HCT116 (cell line): ENCODE measurements at regions not wholly inside any gene's neighbourhood (a gene's known extent, or its start where the extent isn't known, plus 50 kb on each side); places are given as distances from the start of the nearest gene placed in this dataset.

ENCODE experiments used
- ATAC-seq: fragments of 200-7000 bp; cut with Tn5 transposase; 2 replicates; pipeline ENCODE4 v1.9.1; 2020; ENCODE audit warnings: mild to moderate bottlenecking, moderate library complexity
- BruUV-seq: library from RNA; stranded (reverse); fragments of 400-500 nt; replicated peaks from 2 replicates; lab custom pipeline; 2021; lab: Mats Ljungman, UMichigan
- CTCF ChIA-PET: fragments of 300-600 bp; sonication (Branson Sonifier 250); formaldehyde crosslinking; loops from one replicate; lab custom pipeline; 2021; ENCODE audit warnings: antibody characterized with exemption; lab: Charles Lee
- POLR2A ChIA-PET: fragments of 300-600, 350-600 bp; sonication (Branson Sonifier 250); formaldehyde crosslinking; loops from one replicate; lab custom pipeline; 2021; ENCODE audit warnings: antibody characterized with exemption; lab: Charles Lee
- RAD21 ChIA-PET, 2 experiments: fragments of 300-600 bp; sonication (Branson Sonifier 250); formaldehyde crosslinking; loops; one replicate each; lab custom pipeline; 2023; ENCODE audit warnings: low total read pairs in 2 of 2; ENCODE audit not compliant: uncharacterized antibody in 2 of 2, unreplicated experiment in 2 of 2, low non-redundant PET in 1 of 2; lab: Charles Lee
- DNase-seq: peaks from one replicate; pipeline ENCODE4 v3.0.0-alpha.2; 2010; ENCODE audit warnings: low read depth, low spot score
- H2AFZ ChIP-seq: fragments of 200-600 bp; shearing (Covaris generic), sonication (generic); 2 replicates; pipeline ENCODE4 v1.6.1; 2017; ENCODE audit warnings: low read depth, mixed run types, mixed read lengths, antibody characterized with exemption, low read length; ENCODE audit not compliant: poor library complexity, severe bottlenecking
- H3K27ac ChIP-seq: 2 replicates; pipeline ENCODE4 v1.5.1; 2012; ENCODE audit warnings: low read depth, low read length
- H3K27me3 ChIP-seq: fragments of 200-600 bp; sonication (generic); 2 replicates; pipeline ENCODE4 v1.6.1; 2016; ENCODE audit warnings: mixed run types, low read length, mixed read lengths; ENCODE audit not compliant: insufficient read depth
- H3K36me3 ChIP-seq, 2 experiments: fragments of 200-500 bp in 1 of 2; fragments of 200-600 bp in 1 of 2; sonication (Bioruptor generic) in 1 of 2; sonication (generic) in 1 of 2; 2 replicates each; pipeline versions ENCODE4 v1.5.1 to v1.6.1; 2014 to 2016; ENCODE audit warnings: low read length in 2 of 2, inconsistent platforms in 1 of 2, mixed read lengths in 1 of 2, mixed run types in 1 of 2; ENCODE audit not compliant: insufficient read depth in 2 of 2, control insufficient read depth in 1 of 2
- H3K4me1 ChIP-seq, 2 experiments: fragments of 200-600 bp in 1 of 2; sonication (generic) in 1 of 2; 2 replicates each; pipeline versions ENCODE4 v1.5.1 to v1.6.1; 2012 to 2017; ENCODE audit warnings: low read length in 2 of 2, inconsistent platforms in 1 of 2, mild to moderate bottlenecking in 1 of 2, mixed read lengths in 1 of 2, mixed run types in 1 of 2, moderate library complexity in 1 of 2; ENCODE audit not compliant: insufficient read depth in 2 of 2, control insufficient read depth in 1 of 2
- H3K4me2 ChIP-seq: fragments of 200-600 bp; sonication (generic); 2 replicates; pipeline ENCODE4 v1.6.1; 2017; ENCODE audit warnings: mixed run types, low read length, mixed read lengths
- H3K4me3 ChIP-seq, 2 experiments: fragments of 200-600 bp in 1 of 2; sonication (generic) in 1 of 2; replicated peaks in 1 of 2; 2 replicates each; pipeline ENCODE4 v1.5.1; 2011 to 2016; ENCODE audit warnings: low read length in 2 of 2, control low read depth in 1 of 2, low read depth in 1 of 2, mild to moderate bottlenecking in 1 of 2, mixed read lengths in 1 of 2, mixed run types in 1 of 2
- H3K79me2 ChIP-seq: fragments of 200-600 bp; sonication (generic); 2 replicates; pipeline ENCODE4 v1.6.1; 2017; ENCODE audit warnings: mild to moderate bottlenecking, mixed run types, low read length, moderate library complexity, mixed read lengths; ENCODE audit not compliant: insufficient read depth
- H3K9ac ChIP-seq: fragments of 200-600 bp; sonication (generic); 2 replicates; pipeline ENCODE4 v1.6.1; 2016; ENCODE audit warnings: low read length, mixed read lengths
- H3K9me2 ChIP-seq: fragments of 200-600 bp; sonication (generic), shearing (Covaris generic); 2 replicates; pipeline ENCODE4 v1.6.1; 2017; ENCODE audit warnings: mixed run types, mild to moderate bottlenecking, moderate library complexity; ENCODE audit not compliant: insufficient read depth
- H3K9me3 ChIP-seq, 2 experiments: fragments of 200-500 bp in 1 of 2; fragments of 200-600 bp in 1 of 2; sonication (Bioruptor generic) in 1 of 2; sonication (generic) in 1 of 2; 2 replicates each; pipeline ENCODE4 v1.6.1; 2014 to 2017; ENCODE audit warnings: low read length in 2 of 2, mixed read lengths in 2 of 2, inconsistent platforms in 1 of 2, low read depth in 1 of 2, mild to moderate bottlenecking in 1 of 2, mixed run types in 1 of 2, moderate library complexity in 1 of 2; ENCODE audit not compliant: control insufficient read depth in 1 of 2, insufficient read depth in 1 of 2
- H4K20me1 ChIP-seq: fragments of 200-600 bp; sonication (generic), shearing (Covaris generic); 2 replicates; pipeline ENCODE4 v1.6.1; 2017; ENCODE audit warnings: mixed run types, mild to moderate bottlenecking, moderate library complexity; ENCODE audit not compliant: insufficient read depth
- CBX3 ChIP-seq: IDR thresholded peaks from 2 replicates; pipeline ENCODE4 v1.6.1; 2012; ENCODE audit warnings: low read depth
- CEBPB ChIP-seq: IDR thresholded peaks from 2 replicates; pipeline ENCODE4 v1.6.1; 2012; ENCODE audit warnings: low read depth
- EGR1 ChIP-seq: IDR thresholded peaks from 2 replicates; pipeline ENCODE4 v1.6.1; 2012; ENCODE audit warnings: low read depth
- ELF1 ChIP-seq: IDR thresholded peaks from 2 replicates; pipeline ENCODE4 v1.6.1; 2012; ENCODE audit warnings: low read depth, borderline replicate concordance
- JUND ChIP-seq: IDR thresholded peaks from 2 replicates; pipeline ENCODE4 v1.6.1; 2012
- MAX ChIP-seq: IDR thresholded peaks from 2 replicates; pipeline ENCODE4 v1.6.1; 2012
- POLR2A ChIP-seq: IDR thresholded peaks from 2 replicates; pipeline ENCODE4 v1.7.0; 2011; ENCODE audit warnings: borderline replicate concordance; ENCODE audit not compliant: insufficient read depth, insufficient read length; ENCODE audit errors: extremely low read depth
- POLR2AphosphoS5 ChIP-seq: IDR thresholded peaks from 2 replicates; pipeline ENCODE4 v1.6.1; 2011; ENCODE audit warnings: mild to moderate bottlenecking, low read depth, low read length, moderate library complexity
- RAD21 ChIP-seq: IDR thresholded peaks from 2 replicates; pipeline ENCODE4 v1.6.1; 2012; ENCODE audit warnings: low read depth, mild to moderate bottlenecking
- SIN3A ChIP-seq: IDR thresholded peaks from 2 replicates; pipeline ENCODE4 v1.6.1; 2012; ENCODE audit warnings: low read depth
- SRF ChIP-seq: IDR thresholded peaks from 2 replicates; pipeline ENCODE4 v1.6.1; 2012; ENCODE audit warnings: low read depth
- ZFX ChIP-seq: fragments of 450-650 bp; IDR thresholded peaks from 2 replicates; pipeline ENCODE4 v1.6.1; 2017
- intact Hi-C: fragments of 100-400 bp; cut with micrococcal nuclease; formaldehyde crosslinking; loops from 2 replicates; pipeline ENCODE4 v1.10.0; 2022
- TF ChIP-seq, protein P1 (sequence below): IDR thresholded peaks from 2 replicates; pipeline ENCODE4 v1.6.1; 2011; ENCODE audit warnings: mild to moderate bottlenecking, low read length, moderate library complexity; ENCODE audit not compliant: insufficient replicate concordance; ENCODE audit errors: extremely low read depth
- TF ChIP-seq, protein P2 (sequence below): IDR thresholded peaks from 2 replicates; pipeline ENCODE4 v1.6.1; 2012

- intact Hi-C loops = no loop called here
- Histone ChIP-seq H3K36me3 (no peaks in the 10 kb centered on the region), H3K4me2 (no peak overlapping the region), H3K9me3 (peaks cover 8 to 37% of the 10 kb centered on the region in 2 experiments; a peak in 2 of 4 replicates), H3K27ac (no peak overlapping the region), H3K9me2 (no peaks in the 10 kb centered on the region), H3K79me2 (no peaks in the 10 kb centered on the region)
- no TSS peak for BruUV-seq
- no peak for TF ChIP-seq RAD21
- no peak for TF ChIP-seq SRF
- TF ChIP-seq POLR2A = no peak
- no peak for TF ChIP-seq POLR2AphosphoS5
- TF ChIP-seq, protein P1, sequence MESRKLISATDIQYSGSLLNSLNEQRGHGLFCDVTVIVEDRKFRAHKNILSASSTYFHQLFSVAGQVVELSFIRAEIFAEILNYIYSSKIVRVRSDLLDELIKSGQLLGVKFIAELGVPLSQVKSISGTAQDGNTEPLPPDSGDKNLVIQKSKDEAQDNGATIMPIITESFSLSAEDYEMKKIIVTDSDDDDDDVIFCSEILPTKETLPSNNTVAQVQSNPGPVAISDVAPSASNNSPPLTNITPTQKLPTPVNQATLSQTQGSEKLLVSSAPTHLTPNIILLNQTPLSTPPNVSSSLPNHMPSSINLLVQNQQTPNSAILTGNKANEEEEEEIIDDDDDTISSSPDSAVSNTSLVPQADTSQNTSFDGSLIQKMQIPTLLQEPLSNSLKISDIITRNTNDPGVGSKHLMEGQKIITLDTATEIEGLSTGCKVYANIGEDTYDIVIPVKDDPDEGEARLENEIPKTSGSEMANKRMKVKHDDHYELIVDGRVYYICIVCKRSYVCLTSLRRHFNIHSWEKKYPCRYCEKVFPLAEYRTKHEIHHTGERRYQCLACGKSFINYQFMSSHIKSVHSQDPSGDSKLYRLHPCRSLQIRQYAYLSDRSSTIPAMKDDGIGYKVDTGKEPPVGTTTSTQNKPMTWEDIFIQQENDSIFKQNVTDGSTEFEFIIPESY = no peak
- no peak for TF ChIP-seq MAX
- TF ChIP-seq JUND = no peak
- TF ChIP-seq, all 23 proteins: peak for 0
- H4K20me1 ChIP-seq = no peaks in the 10 kb centered on the region
- ChIA-PET RAD21 (no interaction called here), POLR2A (no interaction called here), CTCF (no interaction called here)
- ATAC-seq (no peak), DNase-seq (no peak)
- no peaks in the 10 kb centered on the region for H3K27me3 ChIP-seq
- H3K9ac ChIP-seq = no peak overlapping the region
- H3K4me3 ChIP-seq = no peak overlapping the region
- no peak overlapping the region for H2AFZ ChIP-seq
- H3K4me1 ChIP-seq = no peaks in the 10 kb centered on the region
Observed at GRCh38 chr14:29075761-29076160, 309.2 kb downstream of the FOXG1 start.

GRCh38 chr14:29077916-29078315 lies 311.3 kb downstream of the FOXG1 start:
- ChIA-PET POLR2A (no interaction called here), RAD21 (no interaction called here), CTCF (no interaction called here)
- Histone ChIP-seq H3K27ac (no peak overlapping the region), H3K36me3 (no peaks in the 10 kb centered on the region), H3K4me1 (no peaks in the 10 kb centered on the region), H2AFZ (no peak overlapping the region), H3K9ac (no peak overlapping the region), H3K4me2 (no peak overlapping the region), H4K20me1 (no peaks in the 10 kb centered on the region), H3K9me3 (peaks cover 8 to 36% of the 10 kb centered on the region in 2 experiments; a peak in 3 of 4 replicates), H3K79me2 (no peaks in the 10 kb centered on the region), H3K9me2 (no peaks in the 10 kb centered on the region), H3K4me3 (no peak overlapping the region), H3K27me3 (no peaks in the 10 kb centered on the region)
- DNase-seq = no peak
- no peak for ATAC-seq
- TF ChIP-seq POLR2AphosphoS5 (no peak), CEBPB (no peak), SIN3A (no peak), JUND (no peak), CBX3 (no peak), ELF1 (no peak), EGR1 (no peak), ZFX (no peak), RAD21 (no peak)
- TF ChIP-seq, protein P2, sequence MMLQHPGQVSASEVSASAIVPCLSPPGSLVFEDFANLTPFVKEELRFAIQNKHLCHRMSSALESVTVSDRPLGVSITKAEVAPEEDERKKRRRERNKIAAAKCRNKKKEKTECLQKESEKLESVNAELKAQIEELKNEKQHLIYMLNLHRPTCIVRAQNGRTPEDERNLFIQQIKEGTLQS = no peak
- intact Hi-C loops = no loop called here
- BruUV-seq = no TSS peak
